HG02973 (cell line): ENCODE measurements at regions not wholly inside any gene's neighbourhood (a gene's known extent, or its start where the extent isn't known, plus 50 kb on each side); places are given as distances from the start of the nearest gene placed in this dataset.

Source experiments
- ATAC-seq: cut with Tn5 transposase; IDR thresholded peaks from one replicate; pipeline ENCODE4 v1.9.1; 2021; ENCODE audit warnings: moderate library complexity; ENCODE audit not compliant: unreplicated experiment

GRCh38 chr3:94564247-94564646 lies 501.4 kb downstream of the NSUN3 start:
- no peak for ATAC-seq

- no peak for ATAC-seq
Observed at GRCh38 chr3:94568041-94568440, 505.2 kb downstream of the NSUN3 start.

GRCh38 chr3:94573337-94573736 lies 510.5 kb downstream of the NSUN3 start:
- ATAC-seq = no peak

- ATAC-seq = no peak
Observed at GRCh38 chr3:94587291-94587690, 524.4 kb downstream of the NSUN3 start.

GRCh38 chr3:94593526-94594150 lies 530.8 kb downstream of the NSUN3 start:
- no peak for ATAC-seq

GRCh38 chr3:94596141-94596540 lies 533.3 kb downstream of the NSUN3 start:
- no peak for ATAC-seq

- no peak for ATAC-seq
Observed at GRCh38 chr3:94596887-94597566, 534.2 kb downstream of the NSUN3 start.

- ATAC-seq = no peak
Observed at GRCh38 chr3:94607778-94608177, 544.9 kb downstream of the NSUN3 start.

- no peak for ATAC-seq
Observed at GRCh38 chr3:94609908-94610307, 547.0 kb downstream of the NSUN3 start.

GRCh38 chr3:94611596-94611995 lies 548.7 kb downstream of the NSUN3 start:
- ATAC-seq = no peak

- no peak for ATAC-seq
Observed at GRCh38 chr3:94612631-94613030, 549.8 kb downstream of the NSUN3 start.

GRCh38 chr3:94614192-94614591 lies 551.3 kb downstream of the NSUN3 start:
- no peak for ATAC-seq

GRCh38 chr3:94615275-94616065 lies 552.6 kb downstream of the NSUN3 start:
- no peak for ATAC-seq

- ATAC-seq = no peak
Observed at GRCh38 chr3:94616833-94617232, 554.0 kb downstream of the NSUN3 start.

- no peak for ATAC-seq
Observed at GRCh38 chr3:94617312-94617711, 554.5 kb downstream of the NSUN3 start.

GRCh38 chr3:94619643-94620042 lies 556.8 kb downstream of the NSUN3 start:
- ATAC-seq = no peak

- ATAC-seq = no peak
Observed at GRCh38 chr3:94626573-94626972, 563.7 kb downstream of the NSUN3 start.

GRCh38 chr3:94627689-94628088 lies 564.8 kb downstream of the NSUN3 start:
- ATAC-seq = no peak

GRCh38 chr3:94643400-94643799 lies 580.5 kb downstream of the NSUN3 start:
- no peak for ATAC-seq

GRCh38 chr3:94645790-94646189 lies 582.9 kb downstream of the NSUN3 start:
- ATAC-seq = no peak

- no peak for ATAC-seq
Observed at GRCh38 chr3:94647131-94647530, 584.3 kb downstream of the NSUN3 start.
